ENCODE measurements at regions not wholly inside any gene's neighbourhood (a gene's known extent, or its start where the extent isn't known, plus 50 kb on each side); places are given as distances from the start of the nearest gene placed in this dataset.

- no peaks in the 10 kb centered on the region for H4K20me1 ChIP-seq (ENCODE audit: insufficient read depth)
- no peaks in the 10 kb centered on the region for H3K9me3 ChIP-seq (ENCODE audit: low read length)
- H3K4me3 ChIP-seq (ENCODE audit: low read length), result no peak overlapping the region
- no peak overlapping the region for H3K9ac ChIP-seq (ENCODE audit: low read length)
- H3K9me2 ChIP-seq (ENCODE audit: insufficient read depth, low read length), result no peaks in the 10 kb centered on the region
- no peaks in the 10 kb centered on the region for H3K27me3 ChIP-seq (ENCODE audit: insufficient read depth, low read depth, low read length)
- no peak for TF ChIP-seq REST (IDR thresholded peaks at IDR 0.05; ENCODE audit: borderline replicate concordance)
- no peak for TF ChIP-seq SMC3 (conservative IDR thresholded peaks at IDR 0.05; ENCODE audit: poor library complexity)
- no peak for TF ChIP-seq TAF1 (IDR thresholded peaks at IDR 0.05; ENCODE audit: low read depth)
- no peak for TF ChIP-seq EZH2 (IDR thresholded peaks at IDR 0.05; ENCODE audit: borderline replicate concordance, insufficient read depth, low read length, poor library complexity, severe bottlenecking)
- peak; percentile 9 for TF ChIP-seq RAD21 (conservative IDR thresholded peaks at IDR 0.05)
- TF ChIP-seq CTCF (IDR thresholded peaks at IDR 0.05; ENCODE audit: poor library complexity, severe bottlenecking), result no peak
- TF ChIP-seq MXI1 (conservative IDR thresholded peaks at IDR 0.05; ENCODE audit: poor library complexity, severe bottlenecking), result no peak
- peak; percentile 34 for TF ChIP-seq EP300 (conservative IDR thresholded peaks at IDR 0.05; ENCODE audit: poor library complexity, severe bottlenecking)
- no peak for TF ChIP-seq POLR2AphosphoS5 (IDR thresholded peaks at IDR 0.05)
- H3K4me2 ChIP-seq (ENCODE audit: low read length), result no peak overlapping the region
- no peaks in the 10 kb centered on the region for H3K79me2 ChIP-seq (replicated peaks; ENCODE audit: insufficient read depth, low read length)
- no peak overlapping the region for H2AFZ ChIP-seq (ENCODE audit: low read depth, low read length)
- no peaks in the 10 kb centered on the region for H3K36me3 ChIP-seq (ENCODE audit: insufficient read depth, low read length)
- no peak overlapping the region for H3K27ac ChIP-seq (ENCODE audit: low read length)
- no peaks in the 10 kb centered on the region for H3F3A ChIP-seq (ENCODE audit: insufficient read depth, low read length, poor library complexity, severe bottlenecking)
These were observed 138.1 kb downstream of the YIPF5 start for GRCh38 chr5:144032375-144032774.

GRCh38 chr5:144033486-144033885, 137.0 kb downstream of the YIPF5 start:
- Histone ChIP-seq H3K36me3 (ENCODE audit: insufficient read depth, low read length) (no peaks in the 10 kb centered on the region), H3K4me2 (ENCODE audit: low read length) (no peak overlapping the region), H2AFZ (ENCODE audit: low read depth, low read length) (no peak overlapping the region), H3K79me2 (replicated peaks; ENCODE audit: insufficient read depth, low read length) (no peaks in the 10 kb centered on the region), H3F3A (ENCODE audit: insufficient read depth, low read length, poor library complexity, severe bottlenecking) (no peaks in the 10 kb centered on the region), H4K20me1 (ENCODE audit: insufficient read depth) (no peaks in the 10 kb centered on the region), H3K9me2 (ENCODE audit: insufficient read depth, low read length) (no peaks in the 10 kb centered on the region), H3K27ac (ENCODE audit: low read length) (no peak overlapping the region), H3K4me3 (ENCODE audit: low read length) (no peak overlapping the region), H3K9me3 (ENCODE audit: low read length) (no peaks in the 10 kb centered on the region), H3K27me3 (ENCODE audit: insufficient read depth, low read depth, low read length) (no peaks in the 10 kb centered on the region), H3K9ac (ENCODE audit: low read length) (no peak overlapping the region)
- TF ChIP-seq RAD21 (conservative IDR thresholded peaks at IDR 0.05) (no peak), CTCF (IDR thresholded peaks at IDR 0.05; ENCODE audit: poor library complexity, severe bottlenecking) (no peak), MXI1 (conservative IDR thresholded peaks at IDR 0.05; ENCODE audit: poor library complexity, severe bottlenecking) (no peak), SMC3 (conservative IDR thresholded peaks at IDR 0.05; ENCODE audit: poor library complexity) (no peak), TAF1 (IDR thresholded peaks at IDR 0.05; ENCODE audit: low read depth) (no peak), EZH2 (IDR thresholded peaks at IDR 0.05; ENCODE audit: borderline replicate concordance, insufficient read depth, low read length, poor library complexity, severe bottlenecking) (no peak), REST (IDR thresholded peaks at IDR 0.05; ENCODE audit: borderline replicate concordance) (no peak), POLR2AphosphoS5 (IDR thresholded peaks at IDR 0.05) (no peak), EP300 (conservative IDR thresholded peaks at IDR 0.05; ENCODE audit: poor library complexity, severe bottlenecking) (no peak)

Measured in neural cell (in vitro differentiated cells).